K562 (cell line): ENCODE measurements at regions not wholly inside any gene's neighbourhood (a gene's known extent, or its start where the extent isn't known, plus 50 kb on each side); places are given as distances from the start of the nearest gene placed in this dataset.

Experiments used
- ATAC-seq: fragments of 200-7000 bp; cut with Tn5 transposase; 3 replicates; pipeline ENCODE4 v1.9.1; 2020; ENCODE audit warnings: moderate library complexity
- BruUV-seq: library from RNA; stranded (reverse); fragments of 400-500 nt; replicated peaks from 2 replicates; lab custom pipeline; 2021; lab: Mats Ljungman, UMichigan
- CTCF ChIA-PET: fragments of 300-600 bp; formaldehyde crosslinking; extraction: SDS; loops from one replicate; lab custom pipeline; 2021; ENCODE audit warnings: low intra/inter-chr PET ratio; lab: Yijun Ruan, JAX
- POLR2A ChIA-PET: fragments of 300-600, 350-650 bp; sonication (Branson Sonifier 250); formaldehyde crosslinking; extraction: SDS; loops from one replicate; lab custom pipeline; 2021; ENCODE audit warnings: antibody characterized with exemption, inconsistent platforms; lab: Yijun Ruan, JAX
- DNase-seq, 4 experiments: peaks; one replicate each; pipeline versions ENCODE4 v3.0.0 to v3.0.0-alpha.2; 2011 to 2018; ENCODE audit warnings: low spot score in 3 of 4, mixed read lengths in 3 of 4; ENCODE audit errors: extremely low read depth in 1 of 4
- FAIRE-seq: peaks from 2 replicates; lab custom pipeline; 2011; peaks lifted over from hg19 to GRCh38; lab: Jason Lieb, UNC
- H2AFZ ChIP-seq: 2 replicates; pipeline ENCODE4 v1.6.0; 2011; ENCODE audit warnings: low read depth, low read length, control low read depth, inconsistent platforms
- H3K27ac ChIP-seq: fragments of 200-600 bp; 3 replicates; pipeline ENCODE4 v1.8.0; 2011; ENCODE audit warnings: low read depth, mild to moderate bottlenecking, control low read depth, inconsistent platforms, low read length, moderate library complexity, mixed read lengths; ENCODE audit errors: extremely low read depth
- H3K27me3 ChIP-seq, 2 experiments: fragments of 300-600 bp in 1 of 2; 2 replicates in 1 of 2; 3 replicates in 1 of 2; pipeline versions ENCODE4 v1.6.0 to v1.8.0; 2011; ENCODE audit warnings: inconsistent platforms in 2 of 2, low read length in 2 of 2, mild to moderate bottlenecking in 1 of 2, mixed read lengths in 1 of 2, moderate library complexity in 1 of 2; ENCODE audit not compliant: control insufficient read depth in 2 of 2, insufficient read depth in 2 of 2
- H3K36me3 ChIP-seq: fragments of 300-600 bp; 3 replicates; pipeline ENCODE4 v1.8.0; 2011; ENCODE audit warnings: mild to moderate bottlenecking, low read length, inconsistent platforms; ENCODE audit not compliant: control insufficient read depth, insufficient read depth
- H3K4me1 ChIP-seq, 2 experiments: fragments of 200-600 bp in 1 of 2; replicated peaks in 1 of 2; 2 replicates in 1 of 2; 3 replicates in 1 of 2; pipeline versions ENCODE4 v1.5.1 to v1.8.0; 2011; ENCODE audit warnings: inconsistent platforms in 2 of 2, low read length in 2 of 2, mild to moderate bottlenecking in 1 of 2, mixed read lengths in 1 of 2, moderate library complexity in 1 of 2; ENCODE audit not compliant: control insufficient read depth in 2 of 2, insufficient read depth in 2 of 2
- H3K4me2 ChIP-seq: 2 replicates; pipeline ENCODE4 v1.6.1; 2011; ENCODE audit warnings: low read length, control low read depth, inconsistent platforms, mixed read lengths; ENCODE audit not compliant: insufficient read depth
- H3K4me3 ChIP-seq: fragments of 200-600 bp; sonication (generic), shearing (Covaris generic); 2 replicates; pipeline ENCODE4 v1.5.1; 2016; ENCODE audit warnings: control low read depth, inconsistent platforms
- H3K79me2 ChIP-seq: fragments of 200-600 bp; 3 replicates; pipeline ENCODE4 v1.8.0; 2011; ENCODE audit warnings: low read length, inconsistent platforms; ENCODE audit not compliant: control insufficient read depth, insufficient read depth
- H3K9ac ChIP-seq, 2 experiments: 2 replicates each; pipeline versions ENCODE4 v1.6.0 to v1.6.1; 2011; ENCODE audit warnings: low read depth in 2 of 2, low read length in 2 of 2, control low read depth in 1 of 2, inconsistent platforms in 1 of 2, mild to moderate bottlenecking in 1 of 2, mixed read lengths in 1 of 2; ENCODE audit not compliant: insufficient read depth in 1 of 2
- H3K9me1 ChIP-seq: one replicate; pipeline ENCODE4 v1.6.0; 2011; ENCODE audit warnings: inconsistent platforms, mild to moderate bottlenecking, low read length, moderate library complexity; ENCODE audit not compliant: control insufficient read depth, insufficient read depth
- H3K9me3 ChIP-seq: replicated peaks from 2 replicates; pipeline ENCODE4 v1.5.1; 2011; ENCODE audit warnings: low read depth, low read length, inconsistent platforms; ENCODE audit not compliant: control insufficient read depth, insufficient read depth
- H4K20me1 ChIP-seq: replicated peaks from 2 replicates; pipeline ENCODE4 v1.6.1; 2011; ENCODE audit warnings: low read length, inconsistent platforms, mixed read lengths; ENCODE audit not compliant: control insufficient read depth, insufficient read depth
- BRF1 ChIP-seq: IDR thresholded peaks from 3 replicates; pipeline ENCODE4 v1.6.1; 2011; ENCODE audit warnings: borderline replicate concordance, mild to moderate bottlenecking; ENCODE audit not compliant: insufficient read length; ENCODE audit errors: extremely low read depth
- EP400 ChIP-seq: fragments of 450-650 bp; IDR thresholded peaks from 2 replicates; pipeline ENCODE4 v1.6.1; 2017; ENCODE audit warnings: antibody characterized with exemption, mild to moderate bottlenecking, moderate library complexity
- MCM2 ChIP-seq: fragments of 450-650 bp; IDR thresholded peaks from 2 replicates; pipeline ENCODE4 v1.6.1; 2017; ENCODE audit warnings: low read depth, mild to moderate bottlenecking
- NFE2L1 ChIP-seq: fragments of 450-650 bp; IDR thresholded peaks from 2 replicates; pipeline ENCODE4 v1.6.1; 2016; ENCODE audit warnings: missing genetic modification characterization, low read depth, mild to moderate bottlenecking, missing compliant biosample characterization, moderate library complexity, borderline replicate concordance
- POLR3G ChIP-seq: IDR thresholded peaks from 2 replicates; pipeline ENCODE4 v1.6.1; 2011; ENCODE audit not compliant: insufficient read length, insufficient replicate concordance; ENCODE audit errors: extremely low read depth
- RBM14 ChIP-seq: fragments of 200-400 bp; formaldehyde crosslinking; IDR thresholded peaks from 2 replicates; pipeline ENCODE4 v1.6.1; 2018; ENCODE audit warnings: low read depth, mild to moderate bottlenecking, low read length, moderate library complexity, borderline replicate concordance; ENCODE audit not compliant: insufficient read depth
- SAFB2 ChIP-seq: fragments of 200-400 bp; formaldehyde crosslinking; IDR thresholded peaks from 2 replicates; pipeline ENCODE4 v1.6.1; 2018; ENCODE audit warnings: borderline replicate concordance, low read length, low read depth, moderate library complexity; ENCODE audit not compliant: severe bottlenecking
- ZNF583 ChIP-seq: fragments of 250-450 bp; sonication (Bioruptor Pico); IDR thresholded peaks from 2 replicates; pipeline ENCODE4 v1.4.0; 2020
- WGBS: fragments of 100-300 bp; shearing (Covaris generic); methylation state at CpG from one replicate; pipeline ENCODE4 v1.1.6; 2016; ENCODE audit warnings: low coverage, mixed read lengths; ENCODE audit not compliant: insufficient coverage; ENCODE audit errors: missing lambda C conversion rate; 5-methylcytosine and 5-hydroxymethylcytosine counted together
- in situ Hi-C: fragments of 300-500 bp; cut with MboI; formaldehyde crosslinking; loops from 4 replicates; pipeline ENCODE4 v1.15.0; 2018; ENCODE audit warnings: inconsistent platforms, mixed read lengths
- intact Hi-C: fragments of 100-400 bp; cut with micrococcal nuclease; formaldehyde crosslinking; loops from 2 replicates; pipeline ENCODE4 v1.14.2; 2022
- TF ChIP-seq, protein P1 (sequence below), 2 experiments: fragments of 450-650 bp; formaldehyde crosslinking in 1 of 2; IDR thresholded peaks; 2 replicates each; pipeline versions ENCODE4 v1.4.0 to v1.6.1; 2014 to 2020; ENCODE audit warnings: mild to moderate bottlenecking in 2 of 2, borderline replicate concordance in 1 of 2, low read depth in 1 of 2
- TF ChIP-seq, protein P2 (sequence below): sonication (generic); formaldehyde crosslinking; IDR thresholded peaks from 2 replicates; pipeline ENCODE4 v1.8.0; 2022; ENCODE audit warnings: mild to moderate bottlenecking, low read depth, missing genetic modification reagents

DNA sequence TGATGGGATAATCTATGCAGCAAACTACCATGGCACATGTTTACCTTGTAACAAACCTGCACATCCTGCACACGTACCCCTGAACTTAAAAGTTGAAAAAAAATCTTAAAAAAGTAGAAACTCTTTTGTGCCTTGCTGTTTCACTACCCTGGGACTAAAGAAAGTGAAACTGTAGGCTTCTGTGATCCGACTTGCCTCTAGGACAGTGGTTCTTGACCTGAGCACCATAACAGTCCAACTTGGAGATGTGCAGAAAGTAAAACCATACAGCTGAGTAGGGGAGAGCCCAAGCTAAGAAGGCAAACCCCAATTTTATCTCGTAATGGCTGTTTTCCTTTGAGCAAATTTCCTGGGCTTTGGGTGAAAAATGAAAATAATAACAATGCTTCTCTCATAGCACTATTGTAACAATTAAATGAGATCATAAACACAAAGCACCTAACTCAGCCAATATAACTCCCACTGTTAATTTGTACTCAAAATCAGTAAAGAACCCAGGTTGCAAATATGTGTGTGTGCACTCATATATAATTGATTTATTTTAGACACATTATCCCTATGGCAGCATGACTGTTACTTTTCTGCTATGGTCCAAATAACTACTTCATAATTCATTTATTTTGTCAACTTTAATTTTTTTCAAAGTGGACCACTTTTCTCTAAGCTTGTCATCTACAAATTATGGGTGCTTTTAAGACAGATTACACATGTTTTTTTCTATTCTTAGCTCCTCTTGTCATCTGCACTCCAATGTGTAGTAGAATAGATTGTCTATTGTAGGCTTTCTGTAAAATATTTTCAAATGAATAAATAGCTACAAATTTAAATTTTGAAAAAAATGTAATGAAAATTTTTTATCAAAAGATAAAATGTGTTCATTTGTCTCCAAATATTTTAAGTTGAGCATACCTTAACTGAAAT lies 334.9 kb downstream of the BTG1 start:
- H3K27ac ChIP-seq = no peak overlapping the region
- POLR2A ChIA-PET = interaction anchor here (0.5 to 2.2 kb wide), 5 partner anchors 11 to 334 kb away, joined by 3 to 18 read pairs (median 3); partner anchors contain the start of gene BTG1
- H3K9me1 ChIP-seq = no peaks in the 10 kb centered on the region
- no peak for FAIRE-seq
- DNase-seq = no peak
- no peaks in the 10 kb centered on the region for H3K4me1 ChIP-seq
- H2AFZ ChIP-seq = no peak overlapping the region
- no peak overlapping the region for H3K9ac ChIP-seq
- intact Hi-C loops (loop anchor here (5.0 to 10.0 kb wide), 3 partner anchors 332 to 762 kb away; no protein-coding TSS in a partner anchor), in situ Hi-C loops (loop anchor here (25.0 kb wide), 1 partner anchor 752 kb away; no protein-coding TSS in a partner anchor)
- no peaks in the 10 kb centered on the region for H3K27me3 ChIP-seq
- H3K9me3 ChIP-seq = no peaks in the 10 kb centered on the region
- H3K4me2 ChIP-seq = no peak overlapping the region
- CTCF ChIA-PET = no interaction called here
- no peaks in the 10 kb centered on the region for H4K20me1 ChIP-seq
- H3K4me3 ChIP-seq = no peak overlapping the region
- WGBS = 70% methylated on average over 3 of the region's 3 CpGs
- no peaks in the 10 kb centered on the region for H3K79me2 ChIP-seq
- BruUV-seq = no TSS peak
- ATAC-seq = no peak
- peaks cover 21% of the 10 kb centered on the region for H3K36me3 ChIP-seq
- TF ChIP-seq BRF1 (no peak), SAFB2 (no peak), ZNF583 (CRISPR knock-in tag) (no peak), EP400 (no peak), NFE2L1 (tag) (no peak), RBM14 (no peak), MCM2 (no peak), POLR3G (no peak)
- TF ChIP-seq, protein P1, sequence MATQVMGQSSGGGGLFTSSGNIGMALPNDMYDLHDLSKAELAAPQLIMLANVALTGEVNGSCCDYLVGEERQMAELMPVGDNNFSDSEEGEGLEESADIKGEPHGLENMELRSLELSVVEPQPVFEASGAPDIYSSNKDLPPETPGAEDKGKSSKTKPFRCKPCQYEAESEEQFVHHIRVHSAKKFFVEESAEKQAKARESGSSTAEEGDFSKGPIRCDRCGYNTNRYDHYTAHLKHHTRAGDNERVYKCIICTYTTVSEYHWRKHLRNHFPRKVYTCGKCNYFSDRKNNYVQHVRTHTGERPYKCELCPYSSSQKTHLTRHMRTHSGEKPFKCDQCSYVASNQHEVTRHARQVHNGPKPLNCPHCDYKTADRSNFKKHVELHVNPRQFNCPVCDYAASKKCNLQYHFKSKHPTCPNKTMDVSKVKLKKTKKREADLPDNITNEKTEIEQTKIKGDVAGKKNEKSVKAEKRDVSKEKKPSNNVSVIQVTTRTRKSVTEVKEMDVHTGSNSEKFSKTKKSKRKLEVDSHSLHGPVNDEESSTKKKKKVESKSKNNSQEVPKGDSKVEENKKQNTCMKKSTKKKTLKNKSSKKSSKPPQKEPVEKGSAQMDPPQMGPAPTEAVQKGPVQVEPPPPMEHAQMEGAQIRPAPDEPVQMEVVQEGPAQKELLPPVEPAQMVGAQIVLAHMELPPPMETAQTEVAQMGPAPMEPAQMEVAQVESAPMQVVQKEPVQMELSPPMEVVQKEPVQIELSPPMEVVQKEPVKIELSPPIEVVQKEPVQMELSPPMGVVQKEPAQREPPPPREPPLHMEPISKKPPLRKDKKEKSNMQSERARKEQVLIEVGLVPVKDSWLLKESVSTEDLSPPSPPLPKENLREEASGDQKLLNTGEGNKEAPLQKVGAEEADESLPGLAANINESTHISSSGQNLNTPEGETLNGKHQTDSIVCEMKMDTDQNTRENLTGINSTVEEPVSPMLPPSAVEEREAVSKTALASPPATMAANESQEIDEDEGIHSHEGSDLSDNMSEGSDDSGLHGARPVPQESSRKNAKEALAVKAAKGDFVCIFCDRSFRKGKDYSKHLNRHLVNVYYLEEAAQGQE (IDR thresholded peaks at IDR 0.05; ENCODE audit: borderline replicate concordance) = no peak
- TF ChIP-seq, protein P1 (CRISPR knock-in tag; IDR thresholded peaks at IDR 0.05; ENCODE audit: low read depth) = no peak
- TF ChIP-seq, protein P2, sequence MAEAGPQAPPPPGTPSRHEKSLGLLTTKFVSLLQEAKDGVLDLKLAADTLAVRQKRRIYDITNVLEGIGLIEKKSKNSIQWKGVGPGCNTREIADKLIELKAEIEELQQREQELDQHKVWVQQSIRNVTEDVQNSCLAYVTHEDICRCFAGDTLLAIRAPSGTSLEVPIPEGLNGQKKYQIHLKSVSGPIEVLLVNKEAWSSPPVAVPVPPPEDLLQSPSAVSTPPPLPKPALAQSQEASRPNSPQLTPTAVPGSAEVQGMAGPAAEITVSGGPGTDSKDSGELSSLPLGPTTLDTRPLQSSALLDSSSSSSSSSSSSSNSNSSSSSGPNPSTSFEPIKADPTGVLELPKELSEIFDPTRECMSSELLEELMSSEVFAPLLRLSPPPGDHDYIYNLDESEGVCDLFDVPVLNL = no peak
